OCI-LY7 (cell line): ENCODE measurements at regions not wholly inside any gene's neighbourhood (a gene's known extent, or its start where the extent isn't known, plus 50 kb on each side); places are given as distances from the start of the nearest gene placed in this dataset.

Experiments used
- CTCF ChIP-seq: fragments of 200-600 bp; sonication (generic); conservative IDR thresholded peaks from 2 replicates; pipeline ENCODE4 v1.5.1; 2014; ENCODE audit warnings: mild to moderate bottlenecking, antibody characterized with exemption, low read length, moderate library complexity, mixed read lengths
- EZH2phosphoT487 ChIP-seq: fragments of 200-600 bp; sonication (generic); IDR thresholded peaks from 2 replicates; pipeline ENCODE4 v1.6.1; 2018; ENCODE audit warnings: low read depth, borderline replicate concordance, mild to moderate bottlenecking, mixed run types, antibody characterized with exemption, low read length, moderate library complexity, mixed read lengths

GRCh38 chr9:107948086-107948485 lies 458.5 kb upstream of the KLF4 start:
- TF ChIP-seq CTCF, result no peak
- no peak for TF ChIP-seq EZH2phosphoT487
